Endothelial cell of umbilical vein (primary cell): ENCODE measurements at regions not wholly inside any gene's neighbourhood (a gene's known extent, or its start where the extent isn't known, plus 50 kb on each side); places are given as distances from the start of the nearest gene placed in this dataset.

Experiments
- BruUV-seq: library from RNA; stranded (reverse); fragments of 400-500 nt; replicated peaks from 2 replicates; lab custom pipeline; 2021; lab: Mats Ljungman, UMichigan
- CTCF ChIA-PET: fragments of 300-600, 350-600 bp; sonication (Branson Sonifier 250); formaldehyde crosslinking; loops from one replicate; lab custom pipeline; 2021; ENCODE audit warnings: antibody characterized with exemption, inconsistent platforms; lab: Charles Lee
- POLR2A ChIA-PET: fragments of 300-600, 350-600 bp; sonication (Branson Sonifier 250); formaldehyde crosslinking; loops from one replicate; lab custom pipeline; 2021; ENCODE audit warnings: antibody characterized with exemption, inconsistent platforms; lab: Charles Lee
- DNase-seq: peaks from one replicate; pipeline ENCODE4 v3.0.0-alpha.2; 2011; ENCODE audit warnings: low read depth, low spot score
- FAIRE-seq: peaks from 2 replicates; lab custom pipeline; 2011; peaks lifted over from hg19 to GRCh38; lab: Jason Lieb, UNC
- H2AFZ ChIP-seq: 2 replicates; pipeline ENCODE4 v1.6.0; 2012; ENCODE audit warnings: low read depth, low read length, control low read depth, inconsistent platforms
- H3K27ac ChIP-seq: 2 replicates; pipeline ENCODE4 v1.5.1; 2011; ENCODE audit warnings: low read depth, mild to moderate bottlenecking, control low read depth, low read length, moderate library complexity; ENCODE audit not compliant: insufficient read depth
- H3K27me3 ChIP-seq, 2 experiments: 2 replicates each; pipeline versions ENCODE4 v1.6.0 to v1.6.1; 2011; ENCODE audit warnings: low read length in 2 of 2, mixed read lengths in 1 of 2; ENCODE audit not compliant: control insufficient read depth in 2 of 2, insufficient read depth in 2 of 2
- H3K36me3 ChIP-seq, 2 experiments: 2 replicates in 1 of 2; 3 replicates in 1 of 2; pipeline ENCODE4 v1.5.1; 2011; ENCODE audit warnings: low read length in 2 of 2, mild to moderate bottlenecking in 1 of 2, moderate library complexity in 1 of 2; ENCODE audit not compliant: control insufficient read depth in 2 of 2, insufficient read depth in 2 of 2; ENCODE audit errors: extremely low read depth in 1 of 2
- H3K4me1 ChIP-seq: 3 replicates; pipeline ENCODE4 v1.5.1; 2011; ENCODE audit warnings: mild to moderate bottlenecking, low read length; ENCODE audit not compliant: control insufficient read depth, insufficient read depth; ENCODE audit errors: extremely low read depth
- H3K4me2 ChIP-seq: 2 replicates; pipeline ENCODE4 v1.6.1; 2011; ENCODE audit warnings: low read length, control low read depth, mixed read lengths; ENCODE audit not compliant: insufficient read depth
- H3K4me3 ChIP-seq, 3 experiments: fragments of 200-600 bp in 1 of 3; sonication (generic), shearing (Covaris generic) in 1 of 3; replicated peaks in 1 of 3; 2 replicates each; pipeline ENCODE4 v1.5.1; 2011 to 2016; ENCODE audit warnings: control low read depth in 3 of 3, low read length in 3 of 3, mild to moderate bottlenecking in 2 of 3, inconsistent platforms in 1 of 3, low read depth in 1 of 3, moderate library complexity in 1 of 3; ENCODE audit not compliant: insufficient read depth in 1 of 3
- H3K79me2 ChIP-seq: 2 replicates; pipeline ENCODE4 v1.6.0; 2012; ENCODE audit warnings: low read length, inconsistent platforms; ENCODE audit not compliant: control insufficient read depth, insufficient read depth
- H3K9ac ChIP-seq: replicated peaks from 2 replicates; pipeline ENCODE3; 2011; ENCODE audit warnings: low read length, control low read depth; ENCODE audit not compliant: insufficient read depth; ENCODE audit errors: extremely low read depth
- H3K9me1 ChIP-seq: replicated peaks from 3 replicates; pipeline ENCODE4 v1.6.0; 2011; ENCODE audit warnings: mild to moderate bottlenecking, low read length; ENCODE audit not compliant: control insufficient read depth, insufficient read depth; ENCODE audit errors: extremely low read depth
- H3K9me3 ChIP-seq: replicated peaks from 2 replicates; pipeline ENCODE4 v1.5.1; 2012; ENCODE audit warnings: low read length, inconsistent platforms; ENCODE audit not compliant: control insufficient read depth, insufficient read depth
- H4K20me1 ChIP-seq: replicated peaks from 2 replicates; pipeline ENCODE3; 2011; ENCODE audit warnings: mild to moderate bottlenecking, low read length; ENCODE audit not compliant: control insufficient read depth, insufficient read depth; ENCODE audit errors: extremely low read depth
- CTCF ChIP-seq, 2 donors: IDR thresholded peaks; 1 replicate in 1 of 2; 2 replicates in 1 of 2; pipeline ENCODE4 v1.5.1; 2011; ENCODE audit warnings: low read length in 2 of 2, mild to moderate bottlenecking in 2 of 2, moderate library complexity in 2 of 2, control low read depth in 1 of 2, inconsistent platforms in 1 of 2, low read depth in 1 of 2; ENCODE audit not compliant: insufficient read depth in 1 of 2; ENCODE audit errors: extremely low read depth in 1 of 2
- FOS ChIP-seq: IDR thresholded peaks from 2 replicates; pipeline ENCODE4 v1.6.1; 2011; ENCODE audit warnings: mild to moderate bottlenecking, low read length, moderate library complexity, borderline replicate concordance; ENCODE audit not compliant: insufficient read depth
- MAX ChIP-seq: IDR thresholded peaks from 2 replicates; pipeline ENCODE4 v1.6.1; 2011; ENCODE audit not compliant: insufficient read depth, insufficient read length
- MYC ChIP-seq: IDR thresholded peaks from one replicate; pipeline ENCODE4 v1.6.1; 2011; ENCODE audit warnings: mild to moderate bottlenecking, low read depth, low read length
- POLR2A ChIP-seq: IDR thresholded peaks from 2 replicates; pipeline ENCODE4 v1.6.1; 2012; ENCODE audit warnings: low read depth, mild to moderate bottlenecking, control low read depth, low read length
- dilution Hi-C: fragments of 300-500 bp; cut with MboI; formaldehyde crosslinking; loops from one replicate; pipeline ENCODE4 v1.15.0; 2019; ENCODE audit warnings: low sequenced_read_pairs; ENCODE audit not compliant: extremely low pct_ligation_motif_present
- intact Hi-C: fragments of 100-400 bp; cut with micrococcal nuclease; formaldehyde crosslinking; loops from one replicate; pipeline ENCODE4 v1.10.0; 2022

DNA sequence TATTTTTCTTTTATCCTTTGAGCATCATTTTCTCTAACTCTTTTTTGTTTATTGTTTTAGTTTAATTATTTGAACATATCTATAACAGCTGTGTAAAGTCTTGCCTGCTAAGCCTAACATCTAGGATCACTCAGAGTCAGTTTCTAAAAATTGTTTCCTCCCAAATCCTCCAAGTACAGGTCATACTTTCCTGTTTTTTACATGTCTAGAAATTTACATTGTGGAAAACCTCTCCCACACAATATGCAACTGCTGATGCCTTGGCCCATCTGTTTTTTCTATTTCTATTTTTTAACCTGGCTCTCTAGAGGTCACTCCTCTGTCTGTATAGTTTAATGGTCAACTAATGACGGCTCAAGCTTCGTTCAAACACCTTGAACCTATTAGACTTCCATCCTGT is 261.0 kb downstream of the HRH4 start:
- Histone ChIP-seq H3K27ac (no peak overlapping the region), H3K79me2 (no peaks in the 10 kb centered on the region), H3K9ac (no peak overlapping the region), H3K4me1 (no peaks in the 10 kb centered on the region), H3K9me3 (no peaks in the 10 kb centered on the region), H4K20me1 (no peaks in the 10 kb centered on the region), H3K4me3 (no peak overlapping the region), H2AFZ (no peak overlapping the region), H3K9me1 (no peaks in the 10 kb centered on the region), H3K36me3 (no peaks in the 10 kb centered on the region), H3K4me2 (no peak overlapping the region), H3K27me3 (peaks cover 12 to 17% of the 10 kb centered on the region in 2 experiments)
- FAIRE-seq: no peak
- intact Hi-C loops: loop anchor here (10.0 kb wide), 1 partner anchor 63 kb away; no protein-coding TSS in a partner anchor
- dilution Hi-C loops: no loop called here
- no peak for TF ChIP-seq MAX
- TF ChIP-seq FOS: no peak
- TF ChIP-seq POLR2A: no peak
- no peak for TF ChIP-seq CTCF (IDR thresholded peaks at IDR 0.05; ENCODE audit: extremely low read depth in 1 of 2, insufficient read depth in 1 of 2, low read depth in 1 of 2, low read length in 2 of 2)
- no peak for TF ChIP-seq MYC
- POLR2A ChIA-PET: no interaction called here
- no TSS peak for BruUV-seq
- CTCF ChIA-PET: no interaction called here
- DNase-seq: no peak
